Left colon (tissue), 2 donors: ENCODE measurements at regions not wholly inside any gene's neighbourhood (a gene's known extent, or its start where the extent isn't known, plus 50 kb on each side); places are given as distances from the start of the nearest gene placed in this dataset.
"Not testable (repeated sequence)": the region's sequence is repeated elsewhere in the genome, so short reads cannot be mapped to it uniquely, and the experiment has no call there.

ENCODE experiments used
- ATAC-seq: fragments of 200-7000 bp; cut with Tn5 transposase; one replicate; pipeline ENCODE4 v1.9.1; 2020; ENCODE audit warnings: mild to moderate bottlenecking, moderate library complexity
- DNase-seq, 2 donors: peaks; one replicate each; pipeline ENCODE4 v3.0.0-alpha.2; 2020
- intact Hi-C, 2 donors: fragments of 100-400 bp; cut with DNase I in 1 of 2; cut with micrococcal nuclease in 1 of 2; formaldehyde crosslinking; loops; one replicate each; pipeline versions ENCODE4 v1.11.2 to v1.14.0; 2022; cut with DNase I, micrococcal nuclease
- donor health status: DM: no; HTN: no; CAD: no.
- donor health status: DM: yes; HTN: yes; CAD: no.

DNA sequence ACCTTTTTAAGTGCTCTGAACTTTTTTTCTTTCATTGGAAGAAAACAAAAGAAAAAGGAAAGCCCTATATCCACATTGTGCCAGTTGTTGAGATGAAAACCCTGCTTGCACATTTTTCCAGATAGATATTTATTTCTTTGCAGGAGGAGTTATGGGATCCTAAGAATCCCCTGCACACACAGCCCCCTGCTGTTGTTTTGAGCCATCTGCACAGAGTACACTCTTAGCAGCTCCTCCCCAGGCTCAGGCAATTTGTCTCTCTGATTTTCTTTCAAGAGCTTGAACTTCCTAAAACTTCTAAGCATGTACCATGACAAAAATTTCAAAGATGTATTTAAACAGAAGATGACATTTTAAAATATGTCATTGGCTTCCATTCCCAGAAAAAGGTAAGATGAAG lies 436.9 kb downstream of the METTL4 start:
- no peak for ATAC-seq
- DNase-seq, result no peak
- intact Hi-C loops, result no loop called here

DNA sequence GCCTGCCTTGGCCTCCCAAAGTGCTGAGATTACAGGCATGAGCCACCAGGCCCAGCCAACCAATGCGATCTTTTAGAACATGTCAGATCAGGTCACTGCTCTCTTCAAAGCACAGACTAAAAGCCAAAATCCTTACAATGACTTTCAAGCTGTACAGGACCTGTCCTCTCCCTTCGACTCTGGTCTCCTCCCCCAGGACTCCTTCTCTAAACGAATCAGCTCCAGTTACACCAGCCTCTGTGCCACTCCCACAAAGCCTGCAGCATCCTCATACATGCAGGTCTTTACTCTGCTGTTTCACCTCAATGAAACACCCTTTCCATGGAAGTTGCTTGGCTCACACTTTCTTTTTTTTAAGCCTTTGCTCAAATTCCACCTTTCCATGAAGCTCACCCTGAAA lies 436.0 kb downstream of the METTL4 start:
- DNase-seq (no peak), ATAC-seq (no peak)
- intact Hi-C loops, result no loop called here

DNA sequence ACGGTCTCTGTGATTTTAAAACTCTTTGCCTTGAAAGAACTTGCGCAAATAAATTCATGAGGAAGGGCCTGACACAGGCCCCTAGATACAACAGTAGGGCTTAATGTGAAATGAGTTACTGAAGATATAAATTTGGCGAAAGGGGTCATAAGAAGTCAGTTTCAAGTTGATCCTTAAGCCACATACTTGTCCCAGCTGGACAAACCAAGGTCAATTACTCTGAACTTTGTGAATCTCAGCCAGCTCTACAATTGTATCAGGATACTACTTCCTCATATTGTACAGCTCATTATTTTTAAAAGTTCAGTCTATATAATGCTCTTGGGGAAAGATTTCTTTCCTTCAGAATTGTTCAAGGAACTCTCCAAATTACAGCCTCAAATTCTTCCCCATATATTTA lies 432.8 kb downstream of the METTL4 start:
- intact Hi-C loops, result no loop called here
- DNase-seq (no peak), ATAC-seq (no peak)

DNA sequence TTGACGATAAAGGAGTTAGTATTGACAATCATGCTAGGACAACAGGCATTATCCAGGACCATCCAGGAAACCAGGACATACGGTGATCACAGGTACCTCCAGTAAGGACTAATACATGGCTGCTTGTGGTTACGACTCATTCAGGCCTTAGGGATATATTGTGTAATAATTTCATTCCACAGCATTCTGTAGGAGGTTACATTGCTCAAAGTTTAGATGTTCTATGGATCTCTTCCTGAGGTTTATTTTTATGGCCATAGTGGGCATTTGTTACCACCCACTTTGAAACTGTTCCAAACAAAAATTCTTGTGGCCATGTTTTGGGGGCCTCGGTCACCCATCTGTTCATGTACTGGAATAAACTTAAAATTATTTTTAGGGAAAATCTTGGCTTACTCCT lies 431.6 kb downstream of the METTL4 start:
- intact Hi-C loops, result no loop called here
- no peak for DNase-seq
- no peak for ATAC-seq

DNA sequence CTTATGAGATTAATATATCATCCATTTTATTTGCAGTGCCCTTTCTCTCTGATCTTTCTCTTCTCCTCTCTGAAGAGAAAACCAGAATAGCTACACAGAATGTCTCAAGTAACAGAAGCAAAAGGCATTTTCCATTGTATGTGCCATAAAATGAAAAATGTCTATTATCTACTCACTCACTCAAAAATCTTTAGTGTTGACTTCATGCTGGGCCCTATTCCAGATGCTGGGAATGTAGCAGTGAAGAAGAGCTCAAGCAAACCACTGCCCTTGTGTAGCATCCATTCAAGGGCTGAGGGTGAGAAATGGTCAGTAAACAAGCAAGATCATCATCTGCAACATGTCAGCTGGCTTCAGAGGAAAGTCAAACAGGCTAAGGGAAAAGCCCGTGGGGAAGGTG lies 427.7 kb downstream of the METTL4 start:
- ATAC-seq (no peak), DNase-seq (no peak)
- intact Hi-C loops, result no loop called here

GRCh38 chr18:2144811-2145210 lies 426.5 kb downstream of the METTL4 start:
- DNase-seq (no peak), ATAC-seq (no peak)
- intact Hi-C loops, result no loop called here

DNA sequence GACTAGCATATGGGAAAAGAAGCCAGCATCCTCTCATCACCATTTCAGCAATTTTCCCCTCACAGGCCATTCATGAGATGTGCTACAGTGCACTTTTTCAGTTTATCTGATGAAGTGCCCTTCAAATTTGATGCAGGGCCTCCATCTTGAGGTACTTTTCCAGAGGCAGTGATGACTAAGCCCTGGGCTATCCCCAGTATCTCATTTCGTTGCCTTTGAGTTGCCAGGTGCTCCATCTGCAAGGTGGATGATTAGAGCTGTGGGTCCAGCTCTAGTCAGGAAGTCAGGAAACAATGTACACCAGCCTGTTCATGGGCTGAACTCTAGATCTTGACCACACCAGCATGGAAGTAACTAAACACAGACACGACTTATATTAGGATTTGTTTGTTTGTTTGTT lies 425.2 kb downstream of the METTL4 start:
- ATAC-seq (no peak), DNase-seq (no peak)
- intact Hi-C loops, result no loop called here

GRCh38 chr18:2146754-2147153 lies 424.6 kb downstream of the METTL4 start:
- no peak for ATAC-seq
- intact Hi-C loops, result no loop called here
- DNase-seq, result no peak

DNA sequence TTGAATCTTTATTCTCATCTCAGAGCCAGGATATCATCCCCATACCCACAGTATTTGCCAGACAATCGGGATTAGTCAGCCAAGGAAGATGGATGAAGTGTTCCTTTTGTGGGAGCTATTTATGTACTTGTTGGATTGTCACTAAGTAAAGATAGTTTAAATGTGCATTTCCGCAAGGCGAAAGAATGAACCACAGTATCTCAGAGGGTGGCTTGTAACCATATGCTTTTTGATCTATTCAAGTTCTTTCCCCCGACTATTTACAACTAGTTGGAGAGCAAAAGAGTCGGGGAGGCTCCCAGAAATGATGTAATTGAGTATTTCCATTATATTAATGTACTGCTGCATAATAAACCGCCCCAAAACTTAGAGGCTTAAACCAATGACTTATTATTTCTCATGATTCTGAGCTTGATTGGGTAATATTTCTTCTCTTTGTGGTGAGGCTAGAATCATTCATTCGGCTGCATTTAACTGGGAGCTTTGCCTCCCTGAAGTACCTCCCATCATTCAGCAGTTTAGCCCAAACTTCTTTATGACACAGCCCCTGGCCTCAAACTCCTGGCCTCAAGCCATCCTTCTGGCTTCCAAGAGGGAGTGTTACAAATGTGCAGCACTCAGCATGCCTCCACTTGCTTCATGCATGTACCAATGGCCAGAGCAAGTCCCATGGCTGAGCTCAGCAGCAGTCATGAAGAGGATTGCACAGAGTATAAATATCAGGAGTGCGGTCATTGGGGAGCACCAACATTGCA lies 423.7 kb downstream of the METTL4 start:
- no peak for DNase-seq
- ATAC-seq, result no peak
- intact Hi-C loops, result no loop called here

DNA sequence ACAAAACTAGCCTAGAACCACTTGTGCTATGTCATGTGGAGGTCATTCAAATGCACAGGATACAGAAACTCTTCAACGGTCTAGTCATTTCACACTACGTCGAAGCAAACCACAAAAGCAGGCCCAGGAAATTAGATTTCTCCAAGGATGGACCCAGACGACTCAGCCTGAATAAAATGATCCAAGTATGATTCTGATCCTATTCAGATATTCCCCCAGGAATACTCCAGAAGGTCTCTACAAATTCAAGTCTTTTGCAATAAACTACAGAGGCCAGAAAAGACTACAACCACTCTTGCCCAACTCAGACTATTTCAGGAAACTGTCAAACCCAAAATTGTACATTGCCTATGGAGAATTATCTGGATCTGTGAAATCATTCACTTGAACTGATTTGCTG lies 422.5 kb downstream of the METTL4 start:
- no peak for DNase-seq
- intact Hi-C loops, result no loop called here
- ATAC-seq, result no peak

- no peak for DNase-seq
- ATAC-seq, result no peak
- intact Hi-C loops, result no loop called here
These were observed 420.7 kb downstream of the METTL4 start for GRCh38 chr18:2150566-2150965.

DNA sequence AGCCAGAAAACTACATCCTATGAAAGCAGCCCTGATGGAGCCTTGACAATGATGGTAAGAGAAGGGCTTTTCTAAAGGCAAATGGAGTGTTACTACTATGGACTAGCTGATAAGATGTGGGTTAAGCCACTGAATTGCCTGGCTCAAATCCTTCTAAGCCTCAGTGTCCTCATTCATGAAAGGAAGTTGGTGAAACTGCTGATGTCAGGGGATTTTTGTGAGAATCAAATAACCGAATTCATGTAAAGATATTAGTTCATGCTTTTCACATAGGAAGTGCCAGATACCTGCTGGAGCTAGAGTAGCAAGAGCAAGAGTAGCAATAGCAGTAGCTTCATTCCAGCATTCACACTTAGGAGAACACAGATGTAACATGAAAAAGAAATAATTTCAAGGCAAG lies 417.0 kb downstream of the METTL4 start:
- ATAC-seq, result no peak
- intact Hi-C loops, result no loop called here
- DNase-seq, result no peak

GRCh38 chr18:2164644-2165550 lies 406.4 kb downstream of the METTL4 start:
- intact Hi-C loops, result no loop called here
- no peak for ATAC-seq
- no peak for DNase-seq

DNA sequence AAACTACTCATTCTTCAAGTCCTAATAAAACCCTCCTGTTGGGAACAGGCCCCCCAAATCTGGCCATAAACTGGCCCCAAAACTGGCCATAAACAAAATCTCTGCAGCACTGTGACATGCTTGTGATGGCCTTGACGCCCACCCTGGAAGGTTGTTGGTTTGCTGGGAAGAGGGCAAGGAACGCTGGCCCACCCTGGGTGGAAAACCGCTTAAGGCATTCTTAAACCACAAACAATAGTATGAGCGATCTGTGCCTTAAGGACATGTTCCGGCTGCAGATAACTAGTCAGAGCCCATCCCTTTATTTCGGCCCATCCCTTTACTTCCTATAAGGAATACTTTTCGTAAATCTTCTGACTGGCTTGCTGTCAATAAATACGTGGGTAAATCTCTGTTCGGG lies 404.4 kb downstream of the METTL4 start:
- intact Hi-C loops, ATAC-seq, DNase-seq: not testable (repeated sequence)

DNA sequence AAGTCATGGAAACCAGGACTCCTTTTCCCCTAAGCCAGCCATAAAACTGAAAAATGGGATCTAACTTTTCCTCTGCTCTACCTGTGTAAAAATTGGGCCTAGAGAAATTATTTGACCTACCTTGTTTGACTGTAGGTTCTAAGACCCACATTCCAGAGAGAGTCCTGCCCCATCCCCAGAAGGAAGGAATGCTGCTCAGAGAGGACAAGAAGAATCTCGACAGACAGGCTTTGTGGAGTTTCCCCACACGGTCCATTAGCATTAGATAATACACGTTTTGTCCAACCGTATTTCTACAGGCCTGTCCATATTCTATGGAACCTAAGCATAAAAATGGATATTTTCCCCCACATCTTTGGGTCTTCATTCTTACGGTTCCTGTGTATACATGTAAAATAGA lies 403.3 kb downstream of the METTL4 start:
- DNase-seq (no peak), ATAC-seq (no peak)
- intact Hi-C loops, result no loop called here

DNA sequence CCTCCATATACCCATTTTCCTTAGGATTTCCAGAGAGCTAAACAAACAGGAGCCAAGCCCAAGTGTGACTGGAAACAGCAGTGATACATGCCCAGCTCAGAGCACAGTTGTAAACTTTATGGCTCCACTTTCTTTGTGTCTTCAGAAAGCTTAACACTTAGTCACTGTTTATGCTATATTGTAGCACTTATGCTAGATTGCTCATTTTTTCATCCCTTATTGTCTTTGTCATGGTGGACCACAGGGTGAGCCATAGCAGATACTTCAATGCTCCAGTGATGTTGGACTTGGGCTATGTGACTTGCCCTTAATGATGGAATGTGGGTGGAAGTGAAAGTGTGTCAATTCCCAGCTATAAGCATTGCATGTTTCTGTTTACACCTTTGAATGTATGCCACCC lies 401.6 kb downstream of the METTL4 start:
- intact Hi-C loops, result no loop called here
- ATAC-seq (no peak), DNase-seq (no peak)

- no peak for DNase-seq
- intact Hi-C loops, result no loop called here
These were observed 399.3 kb downstream of the METTL4 start for GRCh38 chr18:2171840-2172625.

GRCh38 chr18:2172881-2173280 lies 398.4 kb downstream of the METTL4 start:
- ATAC-seq (no peak), DNase-seq (no peak)
- intact Hi-C loops, result no loop called here

More at GRCh38 chr18:2171840-2172625, 399.3 kb downstream of the METTL4 start:
- no peak for ATAC-seq

DNA sequence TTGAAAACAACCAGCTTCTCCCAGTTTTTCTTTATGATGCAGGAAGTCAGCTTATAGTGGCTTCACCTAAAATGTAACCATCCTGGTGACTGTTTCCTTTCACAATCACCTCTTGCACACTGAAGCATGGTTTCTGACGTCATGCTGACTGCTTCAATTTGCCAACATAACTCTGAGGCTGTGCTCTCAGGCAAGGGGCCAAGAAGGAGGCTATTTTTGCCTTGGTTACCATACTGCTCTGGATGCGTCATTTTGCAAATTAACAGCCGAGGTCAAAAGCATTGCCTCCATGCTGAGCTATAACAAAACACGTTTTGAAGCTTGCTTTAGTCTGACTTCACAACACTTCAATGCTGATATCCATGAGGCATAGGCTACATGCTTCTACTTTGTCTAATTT lies 397.8 kb downstream of the METTL4 start:
- intact Hi-C loops, result no loop called here
- ATAC-seq, result no peak
- DNase-seq, result no peak

GRCh38 chr18:2178036-2178435 lies 393.3 kb downstream of the METTL4 start:
- DNase-seq (no peak), ATAC-seq (no peak)
- intact Hi-C loops, result no loop called here
